ENCODE measurements at regions not wholly inside any gene's neighbourhood (a gene's known extent, or its start where the extent isn't known, plus 50 kb on each side); places are given as distances from the start of the nearest gene placed in this dataset.

DNA sequence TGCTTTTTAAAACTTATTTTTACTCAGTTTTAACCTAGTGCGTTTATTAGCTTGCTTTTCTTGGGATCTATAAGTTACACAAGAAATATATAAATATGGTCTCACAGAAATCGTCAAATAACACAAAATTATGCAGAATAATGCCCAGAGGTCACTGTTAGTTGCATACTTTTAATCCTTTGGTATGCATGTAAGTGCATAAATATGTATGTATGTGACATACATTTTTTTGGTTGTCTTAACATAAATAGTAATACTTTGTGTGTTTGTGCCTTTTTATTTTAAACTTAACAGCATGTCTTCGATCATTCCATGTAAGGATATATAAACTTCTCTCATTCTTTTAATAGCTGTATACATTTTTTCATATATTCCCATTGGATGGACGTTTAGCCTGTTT is 459.6 kb downstream of the PCNX1 start:
- Histone ChIP-seq H3K4me2 (ENCODE audit: insufficient read depth, low read length) (no peak overlapping the region), H3K9ac (ENCODE audit: low read depth, low read length) (no peak overlapping the region), H2AFZ (ENCODE audit: low read depth, low read length) (no peak overlapping the region), H4K20me1 (ENCODE audit: insufficient read depth, low read length) (no peaks in the 10 kb centered on the region; the same call in 1 of the 2 replicates), H3K27me3 (ENCODE audit: insufficient read depth, low read length, poor library complexity) (no peaks in the 10 kb centered on the region), H3K36me3 (ENCODE audit: insufficient read depth, low read length) (no peaks in the 10 kb centered on the region), H3K27ac (ENCODE audit: low read length) (no peak overlapping the region), H3K9me3 (ENCODE audit: insufficient read depth, low read length, severe bottlenecking) (no peaks in the 10 kb centered on the region), H3K79me2 (ENCODE audit: insufficient read depth, low read length) (peaks cover 56% of the 10 kb centered on the region), H3K4me3 (ENCODE audit: low read depth in 1 of 2, low read length in 2 of 2) (no peak overlapping the region), H3K4me1 (ENCODE audit: insufficient read depth, low read length) (no peaks in the 10 kb centered on the region)
- no peak for DNase-seq
- TF ChIP-seq, protein P1, sequence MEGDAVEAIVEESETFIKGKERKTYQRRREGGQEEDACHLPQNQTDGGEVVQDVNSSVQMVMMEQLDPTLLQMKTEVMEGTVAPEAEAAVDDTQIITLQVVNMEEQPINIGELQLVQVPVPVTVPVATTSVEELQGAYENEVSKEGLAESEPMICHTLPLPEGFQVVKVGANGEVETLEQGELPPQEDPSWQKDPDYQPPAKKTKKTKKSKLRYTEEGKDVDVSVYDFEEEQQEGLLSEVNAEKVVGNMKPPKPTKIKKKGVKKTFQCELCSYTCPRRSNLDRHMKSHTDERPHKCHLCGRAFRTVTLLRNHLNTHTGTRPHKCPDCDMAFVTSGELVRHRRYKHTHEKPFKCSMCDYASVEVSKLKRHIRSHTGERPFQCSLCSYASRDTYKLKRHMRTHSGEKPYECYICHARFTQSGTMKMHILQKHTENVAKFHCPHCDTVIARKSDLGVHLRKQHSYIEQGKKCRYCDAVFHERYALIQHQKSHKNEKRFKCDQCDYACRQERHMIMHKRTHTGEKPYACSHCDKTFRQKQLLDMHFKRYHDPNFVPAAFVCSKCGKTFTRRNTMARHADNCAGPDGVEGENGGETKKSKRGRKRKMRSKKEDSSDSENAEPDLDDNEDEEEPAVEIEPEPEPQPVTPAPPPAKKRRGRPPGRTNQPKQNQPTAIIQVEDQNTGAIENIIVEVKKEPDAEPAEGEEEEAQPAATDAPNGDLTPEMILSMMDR (IDR thresholded peaks at IDR 0.05; ENCODE audit: borderline replicate concordance, extremely low read depth, low read length, poor library complexity, severe bottlenecking) = no peak
- no peak for TF ChIP-seq EZH2 (IDR thresholded peaks at IDR 0.05; ENCODE audit: borderline replicate concordance, low read depth, low read length, severe bottlenecking)
- no peak for ATAC-seq (ENCODE audit: insufficient read depth, low read depth)

DNA sequence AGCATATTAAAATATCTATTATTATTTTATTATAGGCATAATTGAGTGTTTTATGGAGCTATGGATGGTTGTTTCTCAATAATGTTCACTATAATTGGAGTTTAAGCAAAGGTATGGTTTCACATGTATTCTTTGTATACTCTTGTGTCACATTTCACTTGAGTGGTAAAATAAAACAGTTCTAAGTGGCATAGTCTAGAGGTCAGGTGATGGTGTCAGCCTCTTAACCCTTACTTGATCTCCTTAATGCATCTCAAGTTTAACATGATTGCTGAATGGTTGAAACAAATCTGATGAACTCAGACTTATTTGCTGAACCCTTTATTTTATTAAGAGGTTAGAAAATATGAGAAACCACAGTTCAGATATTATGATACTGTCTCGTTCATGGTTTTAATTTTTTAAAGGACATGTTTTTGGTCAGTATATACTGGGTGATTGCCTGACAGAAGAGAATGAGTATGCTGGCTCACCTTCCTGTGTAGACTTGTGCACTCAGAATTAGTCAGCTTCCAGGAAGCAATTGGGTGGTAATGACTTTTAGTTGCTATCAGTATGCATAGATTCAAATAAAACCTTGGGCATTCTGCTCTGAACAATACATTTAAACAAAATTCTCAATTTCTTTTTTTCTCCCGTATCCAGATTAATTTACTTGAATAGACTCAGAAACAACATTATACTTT is 464.6 kb downstream of the PCNX1 start:
- Histone ChIP-seq H3K9ac (ENCODE audit: low read depth, low read length) (no peak overlapping the region), H3K36me3 (ENCODE audit: insufficient read depth, low read length) (no peaks in the 10 kb centered on the region), H3K79me2 (ENCODE audit: insufficient read depth, low read length) (peaks cover 47% of the 10 kb centered on the region), H3K4me3 (ENCODE audit: low read depth in 1 of 2, low read length in 2 of 2) (no peak overlapping the region), H3K4me2 (ENCODE audit: insufficient read depth, low read length) (no peak overlapping the region), H3K9me3 (ENCODE audit: insufficient read depth, low read length, severe bottlenecking) (peaks cover 10% of the 10 kb centered on the region), H3K27ac (ENCODE audit: low read length) (no peak overlapping the region), H2AFZ (ENCODE audit: low read depth, low read length) (no peak overlapping the region), H3K4me1 (ENCODE audit: insufficient read depth, low read length) (no peaks in the 10 kb centered on the region), H4K20me1 (ENCODE audit: insufficient read depth, low read length) (no peaks in the 10 kb centered on the region; the same call in 1 of the 2 replicates), H3K27me3 (ENCODE audit: insufficient read depth, low read length, poor library complexity) (no peaks in the 10 kb centered on the region)
- ATAC-seq (ENCODE audit: insufficient read depth, low read depth) = no peak
- DNase-seq = no peak
- TF ChIP-seq, protein P1 (IDR thresholded peaks at IDR 0.05; ENCODE audit: borderline replicate concordance, extremely low read depth, low read length, poor library complexity, severe bottlenecking) = no peak
- no peak for TF ChIP-seq EZH2 (IDR thresholded peaks at IDR 0.05; ENCODE audit: borderline replicate concordance, low read depth, low read length, severe bottlenecking)

DNA sequence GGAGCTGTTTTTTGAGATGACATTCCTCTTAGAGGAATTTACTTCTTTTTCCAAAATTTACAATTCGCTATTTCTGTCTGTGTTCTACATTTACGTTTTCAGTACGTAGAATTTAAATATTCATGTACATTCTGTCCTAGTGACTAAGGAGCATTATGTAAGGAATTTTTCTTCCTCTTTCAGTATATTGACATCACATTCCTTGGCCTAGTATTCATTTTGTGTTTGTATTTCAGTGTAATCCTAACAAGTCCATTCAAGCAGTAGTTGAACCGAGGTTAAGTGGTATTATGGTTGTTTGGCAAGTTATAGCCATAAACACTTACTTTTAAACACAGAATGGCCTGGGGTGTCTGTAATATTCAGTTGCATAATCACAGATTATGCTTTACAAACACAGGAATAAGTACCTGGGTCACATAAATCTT is 465.2 kb downstream of the PCNX1 start:
- Histone ChIP-seq H3K4me1 (ENCODE audit: insufficient read depth, low read length) (no peaks in the 10 kb centered on the region), H3K27ac (ENCODE audit: low read length) (no peak overlapping the region), H4K20me1 (ENCODE audit: insufficient read depth, low read length) (no peaks in the 10 kb centered on the region; the same call in 1 of the 2 replicates), H2AFZ (ENCODE audit: low read depth, low read length) (no peak overlapping the region), H3K36me3 (ENCODE audit: insufficient read depth, low read length) (no peaks in the 10 kb centered on the region), H3K79me2 (ENCODE audit: insufficient read depth, low read length) (peaks cover 45% of the 10 kb centered on the region), H3K9ac (ENCODE audit: low read depth, low read length) (no peak overlapping the region), H3K27me3 (ENCODE audit: insufficient read depth, low read length, poor library complexity) (no peaks in the 10 kb centered on the region), H3K4me3 (ENCODE audit: low read depth in 1 of 2, low read length in 2 of 2) (no peak overlapping the region), H3K9me3 (ENCODE audit: insufficient read depth, low read length, severe bottlenecking) (peaks cover 10% of the 10 kb centered on the region), H3K4me2 (ENCODE audit: insufficient read depth, low read length) (no peak overlapping the region)
- no peak for ATAC-seq (ENCODE audit: insufficient read depth, low read depth)
- no peak for DNase-seq
- TF ChIP-seq, protein P1 (IDR thresholded peaks at IDR 0.05; ENCODE audit: borderline replicate concordance, extremely low read depth, low read length, poor library complexity, severe bottlenecking) = no peak
- TF ChIP-seq EZH2 (IDR thresholded peaks at IDR 0.05; ENCODE audit: borderline replicate concordance, low read depth, low read length, severe bottlenecking) = no peak

Measured in DND-41 (cell line).